A673 (cell line): ENCODE measurements at regions not wholly inside any gene's neighbourhood (a gene's known extent, or its start where the extent isn't known, plus 50 kb on each side); places are given as distances from the start of the nearest gene placed in this dataset.

ENCODE experiments used
- BruUV-seq: library from RNA; stranded (reverse); fragments of 400-500 nt; replicated peaks from 2 replicates; lab custom pipeline; 2021; lab: Mats Ljungman, UMichigan
- CTCF ChIA-PET: fragments of 300-600 bp; sonication (Branson Sonifier 250); formaldehyde crosslinking; loops from one replicate; lab custom pipeline; 2022; ENCODE audit warnings: antibody characterized with exemption; lab: Charles Lee
- POLR2A ChIA-PET: fragments of 300-600 bp; sonication (Branson Sonifier 250); formaldehyde crosslinking; loops from one replicate; lab custom pipeline; 2022; ENCODE audit warnings: antibody characterized with exemption; ENCODE audit not compliant: low non-redundant PET; lab: Charles Lee
- DNase-seq: peaks from one replicate; pipeline ENCODE4 v3.0.0-alpha.2; 2015; ENCODE audit warnings: low spot score
- H3K27ac ChIP-seq: fragments of 200-600 bp; sonication (generic); 2 replicates; pipeline ENCODE4 v1.5.1; 2016; ENCODE audit warnings: mixed run types, low read depth, mild to moderate bottlenecking, mixed read lengths, antibody characterized with exemption, low read length; ENCODE audit not compliant: poor library complexity, severe bottlenecking
- H3K27me3 ChIP-seq: fragments of 200-600 bp; sonication (generic); replicated peaks from 2 replicates; pipeline ENCODE4 v1.6.1; 2017; ENCODE audit warnings: mixed run types, low read depth, mild to moderate bottlenecking, mixed read lengths, antibody characterized with exemption, low read length; ENCODE audit not compliant: insufficient read depth, poor library complexity
- H3K36me3 ChIP-seq: fragments of 200-600 bp; sonication (generic); 2 replicates; pipeline ENCODE4 v1.6.1; 2016; ENCODE audit warnings: mixed run types, mild to moderate bottlenecking, mixed read lengths, antibody characterized with exemption, low read length; ENCODE audit not compliant: insufficient read depth, poor library complexity, severe bottlenecking
- H3K4me1 ChIP-seq: fragments of 200-600 bp; sonication (generic); 2 replicates; pipeline ENCODE4 v1.6.1; 2017; ENCODE audit warnings: mixed run types, mild to moderate bottlenecking, mixed read lengths, antibody characterized with exemption, low read length; ENCODE audit not compliant: insufficient read depth, poor library complexity, severe bottlenecking
- H3K4me3 ChIP-seq: fragments of 200-600 bp; sonication (generic); 2 replicates; pipeline ENCODE4 v1.5.1; 2016; ENCODE audit warnings: low read depth, mixed run types, mild to moderate bottlenecking, mixed read lengths, low read length; ENCODE audit not compliant: poor library complexity, severe bottlenecking
- H3K9me3 ChIP-seq: fragments of 200-600 bp; sonication (generic); 2 replicates; pipeline ENCODE4 v1.6.1; 2016; ENCODE audit warnings: mixed run types, low read depth, mild to moderate bottlenecking, mixed read lengths, antibody characterized with exemption, low read length; ENCODE audit not compliant: poor library complexity, severe bottlenecking
- EZH2 ChIP-seq: fragments of 200-600 bp; sonication (generic); IDR thresholded peaks from 2 replicates; pipeline ENCODE4 v1.6.1; 2017; ENCODE audit warnings: borderline replicate concordance, low read depth, mild to moderate bottlenecking, mixed read lengths, antibody characterized with exemption, low read length; ENCODE audit not compliant: poor library complexity, severe bottlenecking
- intact Hi-C: fragments of 100-400 bp; cut with micrococcal nuclease; formaldehyde crosslinking; loops from one replicate; pipeline ENCODE4 v1.10.0; 2022; ENCODE audit not compliant: unreplicated experiment
- TF ChIP-seq, protein P1 (sequence below): fragments of 300-800, 200-600 bp; sonication (generic); conservative IDR thresholded peaks from 2 replicates; pipeline ENCODE4 v1.5.1; 2017; ENCODE audit warnings: low read depth, mild to moderate bottlenecking, antibody characterized with exemption, low read length, moderate library complexity, mixed read lengths

DNA sequence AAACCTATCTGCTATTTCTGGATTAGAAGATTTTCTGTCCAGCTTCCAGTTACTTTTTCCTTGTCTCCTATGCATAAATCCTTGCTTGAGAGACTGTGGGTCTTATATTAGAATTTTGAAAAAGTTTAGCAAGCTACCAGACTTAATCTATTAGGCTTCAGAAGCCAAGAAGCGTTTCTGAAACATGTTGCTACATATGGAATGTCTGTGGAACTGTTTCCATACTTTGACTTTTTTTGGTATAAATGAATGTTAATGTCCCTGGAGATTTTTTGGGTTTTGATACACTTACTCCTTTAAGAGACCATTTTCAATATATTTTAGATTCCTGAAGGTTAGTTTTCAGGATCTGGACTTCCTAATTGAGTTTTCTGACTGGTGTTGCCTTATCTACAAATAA lies 191.4 kb upstream of the SGCD start:
- CTCF ChIA-PET = no interaction called here

DNA sequence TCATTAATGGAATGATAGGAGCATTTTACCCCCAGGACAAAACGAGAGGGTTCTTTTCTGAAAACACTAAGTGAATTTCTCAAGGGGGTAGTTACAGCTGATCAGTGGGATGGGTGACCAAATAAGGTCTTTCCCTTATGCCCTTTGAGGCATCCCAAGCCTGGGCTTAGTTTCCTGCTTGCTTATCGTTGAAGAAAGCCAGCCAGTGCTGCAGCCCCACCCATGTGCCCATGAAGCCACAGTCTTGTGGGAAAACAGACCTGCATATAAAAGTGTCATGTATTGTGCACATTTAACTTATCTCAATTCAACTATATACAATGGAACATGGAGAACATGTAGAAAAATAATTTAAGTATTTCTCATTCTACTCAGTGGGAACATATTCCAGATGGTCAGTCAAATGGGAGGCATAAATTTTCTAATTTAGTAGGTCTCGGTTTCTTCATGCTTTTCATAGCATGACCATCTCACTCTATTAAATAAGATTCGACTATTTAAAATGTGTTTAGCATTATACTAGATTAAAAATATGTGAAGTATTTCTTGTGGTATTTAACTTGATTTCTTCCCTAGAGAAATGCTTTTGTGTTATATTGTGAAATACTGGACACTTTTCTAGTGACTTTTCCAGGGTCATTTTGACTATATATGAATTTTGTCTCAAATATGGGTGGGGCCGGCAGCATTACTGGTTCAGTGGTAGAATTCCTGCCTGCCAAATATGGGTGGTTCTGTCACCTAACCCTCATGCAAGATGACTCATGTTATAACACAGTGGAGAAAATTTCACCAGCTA lies 189.7 kb upstream of the SGCD start:
- TF ChIP-seq EZH2 = no peak
- TF ChIP-seq, protein P1, sequence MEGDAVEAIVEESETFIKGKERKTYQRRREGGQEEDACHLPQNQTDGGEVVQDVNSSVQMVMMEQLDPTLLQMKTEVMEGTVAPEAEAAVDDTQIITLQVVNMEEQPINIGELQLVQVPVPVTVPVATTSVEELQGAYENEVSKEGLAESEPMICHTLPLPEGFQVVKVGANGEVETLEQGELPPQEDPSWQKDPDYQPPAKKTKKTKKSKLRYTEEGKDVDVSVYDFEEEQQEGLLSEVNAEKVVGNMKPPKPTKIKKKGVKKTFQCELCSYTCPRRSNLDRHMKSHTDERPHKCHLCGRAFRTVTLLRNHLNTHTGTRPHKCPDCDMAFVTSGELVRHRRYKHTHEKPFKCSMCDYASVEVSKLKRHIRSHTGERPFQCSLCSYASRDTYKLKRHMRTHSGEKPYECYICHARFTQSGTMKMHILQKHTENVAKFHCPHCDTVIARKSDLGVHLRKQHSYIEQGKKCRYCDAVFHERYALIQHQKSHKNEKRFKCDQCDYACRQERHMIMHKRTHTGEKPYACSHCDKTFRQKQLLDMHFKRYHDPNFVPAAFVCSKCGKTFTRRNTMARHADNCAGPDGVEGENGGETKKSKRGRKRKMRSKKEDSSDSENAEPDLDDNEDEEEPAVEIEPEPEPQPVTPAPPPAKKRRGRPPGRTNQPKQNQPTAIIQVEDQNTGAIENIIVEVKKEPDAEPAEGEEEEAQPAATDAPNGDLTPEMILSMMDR = no peak
- no peak for DNase-seq
- H3K9me3 ChIP-seq = no peaks in the 10 kb centered on the region
- CTCF ChIA-PET = no interaction called here
- H3K4me1 ChIP-seq = no peaks in the 10 kb centered on the region
- no peaks in the 10 kb centered on the region for H3K36me3 ChIP-seq
- no peak overlapping the region for H3K4me3 ChIP-seq
- no TSS peak for BruUV-seq
- H3K27me3 ChIP-seq = no peaks in the 10 kb centered on the region
- intact Hi-C loops = no loop called here
- POLR2A ChIA-PET = no interaction called here
- no peak overlapping the region for H3K27ac ChIP-seq

More for the DNA sequence above, 191.4 kb upstream of the SGCD start:
- no TSS peak for BruUV-seq
- Histone ChIP-seq H3K36me3 (no peaks in the 10 kb centered on the region), H3K27me3 (no peaks in the 10 kb centered on the region), H3K4me1 (no peaks in the 10 kb centered on the region), H3K4me3 (no peak overlapping the region), H3K27ac (no peak overlapping the region), H3K9me3 (no peaks in the 10 kb centered on the region)
- no peak for TF ChIP-seq EZH2
- TF ChIP-seq, protein P1 = no peak
- POLR2A ChIA-PET = no interaction called here
- intact Hi-C loops = no loop called here
- DNase-seq = no peak

DNA sequence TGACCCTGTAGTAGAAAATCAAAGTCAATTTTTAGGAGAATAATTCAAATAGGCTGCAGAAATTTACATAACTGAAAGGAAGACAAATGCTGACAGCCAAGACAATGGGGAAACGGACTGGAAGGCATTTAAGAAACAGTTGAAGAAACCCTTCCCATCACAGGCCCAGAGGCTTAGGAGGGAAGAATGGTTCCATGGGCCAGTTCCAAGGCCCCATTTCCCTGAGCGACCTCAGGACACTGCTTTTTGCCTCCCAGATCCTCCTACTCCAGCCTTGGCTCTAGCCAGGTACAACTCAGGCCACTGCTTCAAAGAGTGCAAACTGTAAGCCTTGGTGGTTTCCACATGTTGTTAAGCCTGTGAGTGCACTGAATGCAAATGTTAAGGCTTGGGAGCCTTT lies 184.1 kb upstream of the SGCD start:
- no peak for DNase-seq
- TF ChIP-seq, protein P1 = no peak
- TF ChIP-seq EZH2 = no peak
- intact Hi-C loops = no loop called here
- Histone ChIP-seq H3K36me3 (no peaks in the 10 kb centered on the region), H3K4me3 (no peak overlapping the region), H3K9me3 (no peaks in the 10 kb centered on the region), H3K27ac (no peak overlapping the region), H3K4me1 (no peaks in the 10 kb centered on the region), H3K27me3 (no peaks in the 10 kb centered on the region)
- POLR2A ChIA-PET = no interaction called here
- CTCF ChIA-PET = no interaction called here
- no TSS peak for BruUV-seq
